Transverse colon (tissue), 3 donors: ENCODE measurements at regions not wholly inside any gene's neighbourhood (a gene's known extent, or its start where the extent isn't known, plus 50 kb on each side); places are given as distances from the start of the nearest gene placed in this dataset.

Source experiments
- EP300 ChIP-seq: sonication (generic); formaldehyde crosslinking; IDR thresholded peaks from one replicate; pipeline ENCODE4 v1.6.1; 2017; ENCODE audit warnings: antibody characterized with exemption, low read depth
- POLR2A ChIP-seq: fragments of 450-650 bp; IDR thresholded peaks from one replicate; pipeline ENCODE4 v1.6.1; 2016; ENCODE audit warnings: antibody characterized with exemption, mild to moderate bottlenecking, moderate library complexity
- TF ChIP-seq, protein P1 (sequence below), 5 experiments: fragments of 200-600 bp in 3 of 5; fragments of 450-650 bp in 2 of 5; sonication (generic) in 3 of 5; IDR thresholded peaks; 1 replicate in 2 of 5; 2 replicates in 3 of 5; pipeline ENCODE4 v1.5.1; 2016 to 2017; ENCODE audit warnings: antibody characterized with exemption in 5 of 5, inconsistent platforms in 3 of 5, mild to moderate bottlenecking in 2 of 5, moderate library complexity in 1 of 5

DNA sequence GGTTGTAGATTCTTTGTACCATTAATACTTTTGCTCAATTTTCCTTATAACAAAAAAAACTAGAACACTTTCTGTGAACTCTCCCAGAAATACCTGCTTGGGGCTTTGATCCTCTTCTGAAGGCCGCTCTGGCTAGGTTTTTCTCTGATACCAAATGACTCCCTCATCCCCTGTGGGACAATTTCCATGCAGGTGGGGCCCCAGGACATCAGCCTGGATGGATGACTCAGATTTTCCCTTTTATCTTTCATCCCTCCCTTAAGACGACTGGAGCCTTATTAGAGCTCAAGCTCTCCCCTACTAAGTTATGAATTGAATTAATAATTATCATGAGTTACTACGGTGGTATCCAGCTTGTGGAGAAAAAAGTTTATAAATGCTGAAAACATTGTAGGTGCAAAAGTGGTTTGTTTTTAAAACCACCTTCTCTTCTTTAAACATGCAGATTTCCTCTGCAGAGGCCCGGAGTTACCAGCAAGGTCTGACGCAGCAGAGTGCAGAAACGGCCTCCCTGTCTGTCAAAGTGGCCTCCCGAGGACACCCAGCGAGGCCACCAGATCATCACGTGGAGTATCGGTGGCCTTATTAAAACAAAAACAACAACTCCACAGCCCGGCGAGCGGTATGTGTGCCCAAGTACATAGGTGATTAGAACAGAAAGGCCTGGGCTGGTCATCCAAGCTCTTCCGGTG lies 50.8 kb upstream of the IRX4 start:
- TF ChIP-seq POLR2A (no peak), EP300 (no peak)
- TF ChIP-seq, protein P1, sequence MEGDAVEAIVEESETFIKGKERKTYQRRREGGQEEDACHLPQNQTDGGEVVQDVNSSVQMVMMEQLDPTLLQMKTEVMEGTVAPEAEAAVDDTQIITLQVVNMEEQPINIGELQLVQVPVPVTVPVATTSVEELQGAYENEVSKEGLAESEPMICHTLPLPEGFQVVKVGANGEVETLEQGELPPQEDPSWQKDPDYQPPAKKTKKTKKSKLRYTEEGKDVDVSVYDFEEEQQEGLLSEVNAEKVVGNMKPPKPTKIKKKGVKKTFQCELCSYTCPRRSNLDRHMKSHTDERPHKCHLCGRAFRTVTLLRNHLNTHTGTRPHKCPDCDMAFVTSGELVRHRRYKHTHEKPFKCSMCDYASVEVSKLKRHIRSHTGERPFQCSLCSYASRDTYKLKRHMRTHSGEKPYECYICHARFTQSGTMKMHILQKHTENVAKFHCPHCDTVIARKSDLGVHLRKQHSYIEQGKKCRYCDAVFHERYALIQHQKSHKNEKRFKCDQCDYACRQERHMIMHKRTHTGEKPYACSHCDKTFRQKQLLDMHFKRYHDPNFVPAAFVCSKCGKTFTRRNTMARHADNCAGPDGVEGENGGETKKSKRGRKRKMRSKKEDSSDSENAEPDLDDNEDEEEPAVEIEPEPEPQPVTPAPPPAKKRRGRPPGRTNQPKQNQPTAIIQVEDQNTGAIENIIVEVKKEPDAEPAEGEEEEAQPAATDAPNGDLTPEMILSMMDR (IDR thresholded peaks at IDR 0.05) = no peak
